Activated CD4-positive, alpha-beta T cell treated with anti-CD3 and anti-CD28 coated beads, Interleukin-10, Interleukin-2, amounts not matched to agents 100 ng/mL and 50 ng/mL, durations not matched to agents 16 hours and 8 hours (primary cell): ENCODE measurements at regions not wholly inside any gene's neighbourhood (a gene's known extent, or its start where the extent isn't known, plus 50 kb on each side); places are given as distances from the start of the nearest gene placed in this dataset.
"Not testable (repeated sequence)": the region's sequence is repeated elsewhere in the genome, so short reads cannot be mapped to it uniquely, and the experiment has no call there.

ENCODE experiments used
- DNase-seq: peaks from one replicate; pipeline ENCODE4 v3.0.0-alpha.2; 2020

DNA sequence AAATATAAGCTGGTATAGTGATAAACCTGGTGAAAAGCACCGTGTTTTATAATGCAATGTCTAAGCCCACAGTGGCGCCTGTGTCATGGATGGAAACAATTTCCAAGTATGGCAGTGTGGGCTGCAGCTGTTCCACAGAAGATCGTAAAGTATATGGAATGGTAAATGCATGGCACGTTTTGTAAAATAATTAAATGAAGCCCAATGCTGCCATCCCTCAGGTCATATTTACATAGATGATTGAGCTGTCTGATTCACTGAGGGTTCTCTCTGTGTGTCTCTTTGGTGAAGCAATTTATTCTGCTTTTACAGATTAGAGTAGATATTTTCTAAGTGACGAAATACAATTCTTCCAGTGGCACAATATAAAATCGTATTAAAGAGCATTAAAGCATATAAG is 164.8 kb downstream of the ASMT start:
- DNase-seq, result no peak

DNA sequence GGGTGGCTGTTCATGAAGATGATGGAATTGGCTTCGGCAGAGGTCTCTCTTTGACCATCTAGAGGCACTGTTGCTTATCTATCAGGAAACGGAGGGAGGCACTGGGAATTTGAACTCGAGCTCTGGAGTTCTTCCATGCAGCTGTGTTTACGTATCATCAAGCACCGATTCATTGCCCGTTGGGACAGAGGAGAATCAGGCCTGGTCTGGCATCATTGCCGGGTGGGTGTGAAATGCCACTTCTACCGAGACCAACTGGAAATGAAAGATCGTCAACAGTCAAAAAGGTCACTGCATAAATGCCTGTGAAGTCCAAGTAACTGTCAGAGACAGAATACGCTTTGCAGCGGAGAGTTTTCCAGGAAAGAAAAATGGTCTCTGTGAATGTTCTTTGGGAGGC is 166.9 kb downstream of the ASMT start:
- no peak for DNase-seq

DNA sequence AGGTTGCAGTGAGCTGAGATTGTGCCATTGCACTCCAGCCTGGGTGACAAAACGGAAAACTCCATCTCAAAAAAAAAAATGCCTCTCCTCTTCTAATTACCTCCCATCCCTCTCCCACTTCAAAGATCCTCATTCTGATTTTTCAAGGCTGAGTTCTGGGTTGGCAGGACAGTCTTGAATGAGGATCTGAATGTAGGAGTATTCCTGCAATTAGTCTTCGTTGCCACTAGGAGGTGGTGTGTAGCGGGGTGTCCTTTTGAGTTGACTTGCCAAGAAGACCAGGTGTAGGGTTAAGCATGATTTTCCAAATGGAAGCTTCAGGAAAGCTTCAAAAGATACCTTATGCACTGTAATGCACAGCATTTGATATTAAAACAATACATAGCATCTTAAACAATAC is 169.9 kb downstream of the ASMT start:
- no peak for DNase-seq

DNA sequence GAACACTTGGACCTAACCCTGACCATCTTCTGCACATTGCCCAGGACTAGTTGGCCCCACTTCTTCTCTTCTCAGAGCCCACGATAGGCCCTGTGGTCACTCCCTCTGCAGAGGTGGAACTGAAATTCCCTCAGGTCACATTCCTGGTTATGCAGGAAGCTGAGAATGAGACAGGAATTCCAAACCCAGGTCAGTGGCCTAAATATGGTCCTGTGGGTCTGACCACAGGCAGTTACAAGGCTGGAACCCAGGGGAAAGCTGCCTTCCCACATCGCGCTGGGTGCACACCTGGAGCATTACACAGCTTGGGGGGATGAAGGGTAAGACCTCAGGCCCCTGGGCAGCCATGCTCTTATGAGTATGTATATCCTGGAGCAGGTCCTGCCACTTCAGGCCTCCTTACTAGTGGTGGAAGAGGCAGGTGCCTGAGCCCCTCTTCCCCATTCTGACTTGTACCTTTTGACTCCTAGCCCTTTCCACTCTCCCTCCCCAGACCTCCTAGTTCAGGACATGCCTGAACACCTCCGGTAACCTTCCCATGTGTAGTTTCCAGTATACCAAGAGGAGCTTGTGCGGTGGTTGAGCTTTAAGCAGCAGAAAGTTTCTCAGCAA is 173.5 kb downstream of the ASMT start:
- no peak for DNase-seq

DNA sequence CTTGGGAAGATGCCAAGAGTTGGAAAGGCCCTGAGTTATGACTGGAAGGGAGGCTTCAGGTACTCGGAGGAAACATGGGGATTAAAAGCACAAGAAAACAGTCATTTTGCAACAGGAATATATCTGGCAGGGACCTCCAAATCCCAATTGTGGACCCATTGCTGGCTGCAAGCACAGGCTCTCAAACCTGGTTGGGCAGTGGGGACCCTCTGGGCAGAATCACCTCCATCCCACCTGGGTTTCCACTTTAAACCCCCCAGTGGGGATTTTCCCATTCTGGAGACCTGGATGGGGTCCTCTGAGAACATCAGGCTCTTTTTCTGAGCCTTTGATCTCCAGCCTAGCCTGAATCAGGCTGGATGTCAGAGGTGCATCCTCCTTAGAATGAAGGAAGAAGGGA is 177.8 kb downstream of the ASMT start:
- no peak for DNase-seq

DNA sequence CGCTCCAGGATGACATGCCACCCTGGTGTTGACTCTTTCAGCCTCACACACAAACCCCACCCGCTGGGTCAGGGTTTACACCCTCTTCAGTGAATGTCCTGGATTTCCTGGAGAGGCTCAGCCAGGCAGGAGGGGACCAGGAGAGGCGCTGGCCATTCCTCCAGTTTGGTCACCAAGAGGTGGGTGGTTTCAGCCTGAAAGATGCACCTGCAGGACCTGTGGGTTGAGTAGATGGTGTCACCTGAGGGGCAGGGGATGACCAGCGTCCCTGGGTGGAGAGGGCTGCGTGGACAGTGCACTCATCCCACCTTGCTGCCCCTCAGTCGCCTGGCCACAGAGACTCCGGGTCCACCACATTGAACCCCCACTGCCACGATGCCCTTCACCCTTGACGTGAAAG is 179.7 kb downstream of the ASMT start:
- DNase-seq, result no peak

DNA sequence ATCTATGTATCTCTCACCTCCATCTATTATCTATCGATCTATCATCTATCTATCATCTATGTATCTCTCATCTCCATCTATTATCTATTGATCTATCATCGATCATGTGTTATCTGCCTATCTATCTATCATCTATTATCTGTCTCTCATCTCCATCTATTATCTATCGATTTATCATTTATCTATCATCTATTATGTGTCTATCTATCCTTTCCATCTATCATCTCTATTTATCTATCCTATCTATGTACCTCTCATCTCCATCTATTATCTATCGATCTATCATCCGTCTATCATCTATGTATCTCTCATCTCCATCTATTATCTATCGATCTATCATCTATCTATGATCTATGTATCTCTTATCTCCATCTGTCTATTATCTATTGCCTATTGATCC is 188.1 kb downstream of the ASMT start:
- no peak for DNase-seq

DNA sequence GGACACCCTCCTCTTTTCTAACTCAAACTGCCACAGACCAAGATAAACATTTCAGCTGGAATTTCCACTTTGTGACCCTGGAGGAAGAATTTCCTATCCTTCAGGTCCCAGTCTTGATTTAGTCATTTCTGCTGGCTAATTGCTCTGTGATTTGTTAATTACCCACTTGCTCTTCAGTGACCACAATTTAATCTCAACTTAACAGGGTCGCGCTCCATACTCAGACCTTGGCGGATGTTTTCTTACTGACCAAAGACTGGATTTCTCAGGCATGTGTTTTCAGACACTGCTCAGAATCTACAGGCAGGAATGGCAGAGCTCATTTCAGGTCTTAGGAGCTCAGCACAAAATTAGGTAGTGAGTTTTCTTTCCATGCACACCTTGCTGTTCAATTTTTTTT is 188.9 kb downstream of the ASMT start:
- no peak for DNase-seq

DNA sequence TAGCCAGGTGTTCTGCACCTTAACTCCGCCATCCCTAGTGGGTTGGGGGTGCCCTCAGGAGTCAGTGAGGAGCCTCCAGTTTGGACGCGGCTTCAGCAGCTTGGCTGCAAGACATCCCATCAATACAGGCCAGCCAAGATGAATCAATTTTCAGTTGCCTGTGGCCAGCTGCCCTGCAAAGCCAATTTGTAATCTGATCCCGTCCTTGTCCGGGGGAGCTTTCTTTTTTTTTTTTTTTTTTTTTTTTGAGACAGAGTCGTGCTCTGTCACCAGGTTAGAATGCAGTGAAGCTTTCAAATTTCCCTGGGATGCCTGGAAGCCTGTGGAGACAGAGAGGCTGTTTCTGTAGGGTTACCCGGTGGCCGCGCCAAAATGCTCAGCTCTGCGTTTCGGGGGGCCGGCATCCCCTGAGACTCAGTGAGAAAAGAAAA is 192.5 kb downstream of the ASMT start:
- no peak for DNase-seq

DNA sequence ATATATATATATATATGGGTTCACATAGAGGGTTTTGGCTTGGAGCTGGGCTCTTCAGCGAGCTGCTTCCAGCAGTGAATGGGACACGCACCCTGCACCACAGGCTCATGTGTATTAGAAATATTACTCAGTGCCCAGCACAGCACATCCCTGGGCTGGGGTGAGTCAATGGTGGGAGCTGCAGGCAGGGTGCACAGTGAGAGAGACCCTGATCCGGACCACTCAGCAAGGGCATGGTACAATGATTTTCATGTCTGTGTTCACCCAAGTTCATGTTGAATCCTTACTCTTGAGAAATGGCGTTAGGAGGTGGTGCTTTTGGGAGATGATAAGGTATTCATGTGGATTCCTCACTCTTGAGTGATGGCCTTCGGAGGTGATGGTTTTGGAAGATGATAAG is 194.7 kb downstream of the ASMT start:
- DNase-seq, result no peak

DNA sequence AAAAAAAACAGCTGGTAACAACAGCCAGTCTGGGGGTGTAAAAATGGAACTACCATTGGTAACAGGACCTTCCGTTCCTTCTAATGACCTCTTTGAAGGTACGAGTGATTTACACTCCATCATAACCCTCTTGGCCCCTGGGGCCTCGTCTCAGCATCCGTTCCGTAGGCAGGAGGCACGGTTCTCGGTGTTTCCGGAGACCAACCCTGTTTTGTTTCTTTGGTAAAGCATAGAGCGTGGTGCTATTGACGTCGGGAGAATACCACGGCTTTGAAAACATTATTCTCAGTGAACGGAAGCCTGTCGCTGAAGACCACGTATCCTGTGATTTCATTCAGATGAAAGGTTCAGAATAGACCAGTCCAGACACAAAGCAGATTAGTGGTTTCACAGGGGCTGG is 198.9 kb downstream of the ASMT start:
- no peak for DNase-seq

DNA sequence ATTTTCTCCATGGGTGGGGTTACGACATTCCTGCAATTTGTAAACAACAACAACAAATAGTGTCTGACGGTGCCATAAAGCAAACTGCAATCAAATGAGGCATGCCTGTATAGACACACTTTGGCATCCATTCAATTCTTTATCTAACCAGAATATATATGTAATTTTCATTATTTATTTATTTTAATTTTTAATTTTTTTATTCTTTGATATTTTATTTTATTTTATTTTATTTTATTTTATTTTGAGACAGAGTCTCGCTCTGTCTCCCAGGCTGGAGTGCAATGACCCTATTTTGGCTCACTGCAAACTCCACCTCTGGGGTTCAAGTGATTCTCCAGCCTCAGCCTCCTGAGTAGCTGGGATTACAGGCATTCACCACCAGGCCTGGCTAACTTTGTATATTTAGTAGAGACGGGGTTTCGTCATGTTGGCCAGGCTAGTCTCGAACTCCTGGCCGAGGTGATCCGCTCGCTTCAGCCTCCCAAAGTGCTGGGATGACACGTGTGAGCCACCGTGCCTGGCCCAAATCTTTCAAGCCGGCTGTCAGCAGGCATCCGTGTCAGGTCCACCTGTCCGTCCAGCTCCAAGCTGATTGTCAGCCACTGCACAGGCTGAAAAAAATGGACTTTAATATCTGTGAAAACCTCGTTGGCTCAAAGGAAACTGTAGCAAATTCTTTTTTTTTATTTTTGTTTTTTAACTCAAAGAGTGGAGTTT is 200.8 kb downstream of the ASMT start:
- DNase-seq, result no peak

DNA sequence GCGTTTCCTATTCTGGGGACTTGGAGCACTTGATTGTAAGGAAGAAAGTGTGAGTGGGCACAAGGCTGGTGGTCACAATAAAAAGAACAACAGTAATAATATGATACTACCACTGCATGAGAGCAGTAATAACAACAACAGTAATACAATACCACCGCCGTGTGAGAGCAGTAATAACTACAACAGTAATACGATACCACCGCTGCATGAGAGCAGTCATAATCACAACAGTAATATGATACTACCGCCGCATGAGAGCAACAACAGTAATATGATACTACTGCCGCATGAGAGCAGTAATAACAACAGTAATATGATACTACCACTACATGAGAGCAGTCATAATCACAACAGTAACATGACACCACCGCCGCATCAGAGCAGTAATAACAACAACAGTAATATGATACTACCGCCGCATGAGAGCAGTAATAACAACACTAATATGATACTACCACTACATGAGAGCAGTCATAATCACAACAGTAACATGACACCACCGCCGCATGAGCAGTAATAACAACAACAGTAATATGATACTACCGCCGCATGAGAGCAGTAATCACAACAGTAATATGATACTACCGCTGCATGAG is 201.6 kb downstream of the ASMT start:
- DNase-seq, result not testable (repeated sequence)

DNA sequence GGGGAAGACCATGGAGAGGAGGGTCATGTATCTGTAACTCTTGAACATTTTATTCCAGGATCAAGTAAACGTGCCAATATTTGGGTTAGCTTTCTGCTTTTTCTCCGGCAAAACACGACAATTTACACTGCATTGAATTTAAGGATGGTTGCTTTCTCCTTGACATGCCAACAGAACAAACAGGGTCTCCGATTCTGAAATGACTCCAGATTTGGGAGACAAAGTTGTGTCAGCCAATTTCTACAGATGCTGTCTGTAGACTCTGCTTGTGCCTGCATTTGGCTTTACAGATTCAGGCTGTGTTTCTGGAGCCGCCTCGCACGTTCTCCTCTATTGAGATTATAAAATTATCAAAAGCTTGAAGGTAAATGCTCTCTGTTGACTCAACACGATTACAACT is 207.0 kb downstream of the ASMT start:
- DNase-seq, result no peak

DNA sequence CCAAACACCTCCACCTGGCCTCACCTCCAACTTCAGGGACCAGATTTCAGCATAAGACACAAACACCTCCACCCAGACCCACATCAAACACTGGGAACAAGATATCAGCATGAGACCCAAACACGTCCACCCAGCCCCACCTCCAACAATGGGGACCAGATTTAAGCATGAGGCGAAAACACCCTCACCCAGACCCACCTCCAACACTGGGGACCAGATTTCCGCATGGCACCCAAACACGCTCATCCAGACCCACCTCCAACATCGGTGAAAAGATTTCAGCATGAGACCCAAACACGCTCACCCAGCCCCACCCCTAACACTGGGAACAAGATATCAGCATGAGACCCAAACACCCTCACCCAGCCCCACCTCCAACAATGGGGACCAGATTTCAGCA is 210.0 kb downstream of the ASMT start:
- DNase-seq, result no peak

DNA sequence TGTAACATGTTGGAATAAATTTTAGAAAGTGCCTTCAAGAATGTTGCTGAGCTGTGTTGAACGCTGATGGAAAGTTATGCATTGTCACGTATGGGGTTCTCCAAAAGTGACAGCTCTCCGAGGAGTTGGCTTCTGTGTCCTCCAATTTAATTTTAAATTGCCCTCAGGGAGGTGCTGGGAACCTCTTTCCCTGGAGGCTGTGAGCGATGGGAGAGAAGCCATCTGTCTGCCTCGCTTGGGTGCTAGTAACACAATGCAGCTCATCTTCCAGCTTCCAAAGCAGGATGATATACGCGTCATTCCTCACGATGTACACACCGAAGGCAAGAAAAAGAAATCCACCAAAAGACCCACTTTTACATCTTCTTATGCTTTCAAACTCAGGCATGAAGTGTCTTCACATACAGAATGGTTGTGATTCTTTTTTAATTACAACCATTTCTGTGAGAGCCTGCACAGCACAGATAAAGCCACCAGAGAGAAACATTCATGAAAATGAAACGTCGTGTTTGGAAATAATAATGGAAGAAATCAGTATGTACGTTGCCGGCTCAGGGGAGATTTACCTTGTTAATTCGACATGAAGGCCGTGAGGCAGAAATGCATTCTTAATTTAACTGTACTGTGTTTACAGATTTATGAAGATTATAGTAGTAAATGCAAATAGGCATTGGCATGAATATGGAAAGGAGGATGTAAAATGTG is 218.9 kb downstream of the ASMT start:
- no peak for DNase-seq

DNA sequence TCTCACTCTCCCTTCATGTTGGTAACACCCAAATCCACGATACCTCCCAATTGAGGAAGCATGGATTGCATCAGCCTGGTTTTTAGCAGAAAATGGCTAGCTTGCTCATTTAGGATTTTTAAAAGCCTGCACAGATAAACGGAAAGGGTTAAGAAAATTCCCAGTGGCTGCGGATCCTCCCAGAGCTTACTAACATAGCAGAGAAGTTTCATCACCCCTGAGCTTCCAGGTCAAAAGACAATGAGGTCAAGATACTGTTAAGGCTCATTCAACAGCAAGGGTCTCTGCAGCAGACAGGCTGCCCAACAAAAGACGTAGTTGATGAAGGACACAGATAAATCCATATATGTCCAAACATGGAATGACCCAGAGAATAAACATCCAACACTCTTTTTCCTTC is 220.2 kb downstream of the ASMT start:
- no peak for DNase-seq

DNA sequence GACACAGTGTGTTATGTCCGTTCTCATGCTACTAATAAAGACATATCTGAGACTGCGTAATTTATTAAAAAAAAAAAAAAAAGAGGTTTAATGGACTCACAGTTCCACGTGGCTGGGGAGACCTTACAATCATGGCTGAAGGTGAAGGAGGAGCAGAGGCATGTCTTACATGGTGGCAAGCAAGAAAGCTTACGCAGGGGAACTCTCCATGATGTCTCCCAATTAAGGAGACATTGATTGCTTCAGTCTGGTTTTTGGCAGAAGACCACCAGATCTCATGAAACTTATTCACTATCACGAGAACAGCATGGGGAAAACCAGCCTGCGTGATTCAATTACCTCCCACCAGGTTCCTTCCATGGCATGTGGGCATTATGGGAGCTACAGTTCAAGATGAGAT is 221.8 kb downstream of the ASMT start:
- DNase-seq, result no peak

DNA sequence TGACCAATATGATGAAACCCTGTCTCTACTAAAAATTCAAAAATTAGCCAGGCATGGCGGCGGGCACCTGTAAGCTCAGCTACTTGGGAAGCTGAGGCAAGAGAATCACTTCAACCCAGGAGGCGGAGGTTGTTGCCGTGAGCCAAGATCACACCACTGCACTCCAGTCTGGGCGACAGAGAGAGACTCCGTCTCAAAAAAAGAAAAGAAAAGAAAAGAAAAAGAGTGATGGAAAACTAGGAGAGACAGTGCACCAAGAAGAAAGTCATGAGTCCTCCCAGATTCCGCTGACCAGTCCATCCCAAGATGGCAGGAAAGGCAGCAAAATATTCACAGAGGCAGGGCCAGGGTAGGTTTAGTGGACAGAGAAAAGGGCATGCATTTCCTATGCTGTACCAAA is 226.9 kb downstream of the ASMT start:
- DNase-seq, result no peak

DNA sequence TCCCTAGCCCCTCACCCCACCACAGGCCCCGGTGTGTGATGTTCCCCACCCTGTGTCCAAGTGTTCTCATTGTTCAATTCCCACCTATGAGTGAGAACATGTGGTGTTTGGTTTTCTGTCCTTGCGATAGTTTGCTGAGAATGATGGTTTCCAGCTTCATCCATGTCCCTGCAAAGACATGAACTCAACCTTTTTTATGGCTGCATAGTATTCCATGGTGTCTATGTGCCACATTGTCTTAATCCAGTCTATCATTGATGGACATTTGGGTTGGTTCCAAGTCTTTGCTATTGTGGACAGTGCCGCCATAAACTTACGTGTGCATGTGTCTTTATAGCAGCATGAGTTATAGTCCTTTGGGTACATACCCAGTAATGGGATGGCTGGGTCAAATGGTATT is 232.1 kb downstream of the ASMT start:
- DNase-seq, result not testable (repeated sequence)

DNA sequence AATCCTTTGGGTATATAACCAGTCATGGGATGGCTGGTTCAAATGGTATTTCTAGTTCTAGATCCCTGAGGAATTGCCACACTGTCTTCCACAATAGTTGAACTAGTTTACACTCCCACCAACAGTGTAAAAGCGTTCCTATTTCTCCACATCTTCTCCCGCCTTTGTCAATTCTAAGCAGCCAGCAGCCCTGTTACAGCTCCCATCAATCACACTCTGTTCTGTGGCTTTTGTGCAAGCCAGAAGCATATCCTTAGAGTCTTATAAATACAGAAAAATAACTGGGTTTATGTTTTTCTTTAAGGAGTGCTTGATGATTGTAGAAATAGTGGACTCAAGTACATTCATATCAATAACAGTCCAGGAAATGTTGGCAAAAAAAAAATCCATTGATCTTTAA is 232.9 kb downstream of the ASMT start:
- not testable (repeated sequence) for DNase-seq

DNA sequence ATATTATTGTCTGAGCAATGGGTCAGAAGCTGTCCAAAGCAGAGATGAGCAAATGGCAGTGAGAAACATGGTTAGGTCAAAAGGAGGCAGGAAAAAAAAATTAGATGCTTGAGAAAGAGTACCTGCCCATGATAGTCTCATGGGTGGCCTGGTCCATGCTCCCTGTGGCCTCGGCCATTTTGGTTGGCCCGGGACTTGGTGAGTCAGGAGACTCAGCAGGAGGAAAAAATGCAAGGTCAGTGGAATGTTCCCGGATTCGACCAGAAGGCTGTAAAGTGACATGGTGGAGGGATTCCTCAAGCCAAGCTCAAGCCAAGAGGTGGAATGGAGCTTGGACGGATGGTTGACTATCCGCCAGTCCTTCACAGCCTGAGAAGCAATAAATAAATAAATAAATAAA is 236.7 kb downstream of the ASMT start:
- DNase-seq, result no peak

DNA sequence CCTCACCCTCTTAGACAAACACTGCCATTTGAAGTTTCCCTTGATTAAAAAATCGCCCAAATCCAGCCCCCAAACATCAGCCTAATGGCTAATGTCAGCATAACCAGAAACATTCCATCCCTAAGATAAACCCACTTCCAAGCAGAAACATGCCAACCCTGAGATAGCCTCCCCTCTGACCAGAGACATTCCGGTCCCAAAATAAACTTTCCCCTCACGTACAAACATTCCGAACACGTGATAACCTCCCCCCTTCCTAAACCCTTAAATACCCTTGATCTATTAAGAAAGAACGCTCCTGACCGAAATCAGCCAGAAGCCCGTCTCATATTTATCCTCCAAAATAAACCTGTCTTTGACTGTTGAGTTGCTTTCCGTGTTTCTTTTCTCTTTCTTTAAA is 237.2 kb downstream of the ASMT start:
- no peak for DNase-seq

DNA sequence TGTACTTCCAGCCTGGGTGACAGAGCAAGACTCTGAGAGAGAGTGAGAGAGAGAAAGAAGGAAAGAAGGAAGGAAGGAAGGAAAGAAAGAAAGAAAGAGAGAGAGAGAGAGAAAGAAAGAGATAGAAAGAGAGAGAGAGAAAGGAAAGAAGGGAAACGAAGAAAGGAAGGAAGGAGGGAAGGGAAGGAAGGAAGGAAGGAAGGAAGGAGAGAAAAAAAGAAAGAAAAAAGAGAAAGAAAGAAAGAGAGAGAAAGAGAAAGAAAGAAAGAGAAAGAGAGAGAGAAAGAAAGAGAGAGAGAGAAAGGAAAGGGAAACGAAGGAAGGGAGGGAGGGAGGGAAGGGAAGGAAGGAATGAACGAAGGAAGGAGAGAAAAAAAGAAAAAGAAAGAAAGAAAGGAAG is 238.6 kb downstream of the ASMT start:
- no peak for DNase-seq
